Peyer's patch (tissue), 4 donors: ENCODE measurements at regions not wholly inside any gene's neighbourhood (a gene's known extent, or its start where the extent isn't known, plus 50 kb on each side); places are given as distances from the start of the nearest gene placed in this dataset.

Experiments used
- DNase-seq, 3 donors: peaks; one replicate each; pipeline ENCODE4 v3.0.0-alpha.2; 2017 to 2019
- H3K27ac ChIP-seq, 4 donors: fragments of 200-600 bp; sonication (generic); one replicate each; pipeline ENCODE4 v1.5.1; 2016 to 2019
- H3K27me3 ChIP-seq, 2 donors: fragments of 200-600 bp; sonication (generic); one replicate each; pipeline ENCODE4 v1.5.1; 2019
- H3K36me3 ChIP-seq, 3 donors: fragments of 200-600 bp; sonication (generic); one replicate each; pipeline ENCODE4 v1.5.1; 2016 to 2019
- H3K4me1 ChIP-seq, 4 donors: fragments of 200-600 bp; sonication (generic); one replicate each; pipeline ENCODE4 v1.5.1; 2016 to 2019
- H3K4me3 ChIP-seq, 4 donors: fragments of 200-600 bp; sonication (generic); 1 replicate in 3 of 4; 2 replicates in 1 of 4; pipeline ENCODE4 v1.5.1; 2016 to 2019; ENCODE audit warnings: mild to moderate bottlenecking in 1 of 4
- H3K9me3 ChIP-seq, 4 donors: fragments of 200-600 bp; sonication (generic); one replicate each; pipeline ENCODE4 v1.5.1; 2016 to 2019; ENCODE audit warnings: mild to moderate bottlenecking in 1 of 4
- POLR2A ChIP-seq, 2 donors: fragments of 450-650 bp; IDR thresholded peaks; one replicate each; pipeline ENCODE4 v1.5.1; 2017; ENCODE audit warnings: antibody characterized with exemption in 2 of 2, mild to moderate bottlenecking in 2 of 2, moderate library complexity in 2 of 2
- TF ChIP-seq, protein P1 (sequence below), 6 experiments: fragments of 450-650 bp in 4 of 6; fragments of 200-600 bp in 2 of 6; sonication (generic) in 1 of 6; IDR thresholded peaks; one replicate each; pipeline ENCODE4 v1.5.1; 2017 to 2019; ENCODE audit warnings: antibody characterized with exemption in 6 of 6, mild to moderate bottlenecking in 3 of 6, moderate library complexity in 1 of 6

DNA sequence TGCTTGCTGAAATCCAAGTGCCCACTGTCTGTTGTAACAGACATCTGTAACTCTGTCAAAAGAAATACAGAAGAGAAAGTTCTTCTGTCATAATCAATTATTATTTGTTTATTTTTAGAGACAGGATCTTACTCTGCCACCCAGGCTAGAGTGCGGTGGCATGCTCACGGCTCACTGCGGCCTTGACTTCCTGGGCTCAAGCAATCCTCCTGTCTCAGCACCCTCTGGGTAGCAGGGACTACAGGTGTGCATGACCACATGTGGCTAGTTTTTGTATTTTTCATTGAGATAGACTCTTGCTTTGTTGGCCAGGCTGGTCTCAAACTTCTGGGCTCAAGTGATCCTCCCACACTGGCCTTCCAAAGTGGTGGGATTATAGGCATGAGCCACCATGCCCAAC is 177.6 kb upstream of the SETMAR start:
- Histone ChIP-seq H3K27ac (no peak overlapping the region), H3K4me1 (no peaks in the 10 kb centered on the region), H3K4me3 (no peak overlapping the region), H3K27me3 (no peaks in the 10 kb centered on the region), H3K9me3 (no peaks in the 10 kb centered on the region), H3K36me3 (no peaks in the 10 kb centered on the region)
- no peak for TF ChIP-seq POLR2A (IDR thresholded peaks at IDR 0.05)
- TF ChIP-seq, protein P1, sequence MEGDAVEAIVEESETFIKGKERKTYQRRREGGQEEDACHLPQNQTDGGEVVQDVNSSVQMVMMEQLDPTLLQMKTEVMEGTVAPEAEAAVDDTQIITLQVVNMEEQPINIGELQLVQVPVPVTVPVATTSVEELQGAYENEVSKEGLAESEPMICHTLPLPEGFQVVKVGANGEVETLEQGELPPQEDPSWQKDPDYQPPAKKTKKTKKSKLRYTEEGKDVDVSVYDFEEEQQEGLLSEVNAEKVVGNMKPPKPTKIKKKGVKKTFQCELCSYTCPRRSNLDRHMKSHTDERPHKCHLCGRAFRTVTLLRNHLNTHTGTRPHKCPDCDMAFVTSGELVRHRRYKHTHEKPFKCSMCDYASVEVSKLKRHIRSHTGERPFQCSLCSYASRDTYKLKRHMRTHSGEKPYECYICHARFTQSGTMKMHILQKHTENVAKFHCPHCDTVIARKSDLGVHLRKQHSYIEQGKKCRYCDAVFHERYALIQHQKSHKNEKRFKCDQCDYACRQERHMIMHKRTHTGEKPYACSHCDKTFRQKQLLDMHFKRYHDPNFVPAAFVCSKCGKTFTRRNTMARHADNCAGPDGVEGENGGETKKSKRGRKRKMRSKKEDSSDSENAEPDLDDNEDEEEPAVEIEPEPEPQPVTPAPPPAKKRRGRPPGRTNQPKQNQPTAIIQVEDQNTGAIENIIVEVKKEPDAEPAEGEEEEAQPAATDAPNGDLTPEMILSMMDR (IDR thresholded peaks at IDR 0.05): no peak
- no peak for DNase-seq

DNA sequence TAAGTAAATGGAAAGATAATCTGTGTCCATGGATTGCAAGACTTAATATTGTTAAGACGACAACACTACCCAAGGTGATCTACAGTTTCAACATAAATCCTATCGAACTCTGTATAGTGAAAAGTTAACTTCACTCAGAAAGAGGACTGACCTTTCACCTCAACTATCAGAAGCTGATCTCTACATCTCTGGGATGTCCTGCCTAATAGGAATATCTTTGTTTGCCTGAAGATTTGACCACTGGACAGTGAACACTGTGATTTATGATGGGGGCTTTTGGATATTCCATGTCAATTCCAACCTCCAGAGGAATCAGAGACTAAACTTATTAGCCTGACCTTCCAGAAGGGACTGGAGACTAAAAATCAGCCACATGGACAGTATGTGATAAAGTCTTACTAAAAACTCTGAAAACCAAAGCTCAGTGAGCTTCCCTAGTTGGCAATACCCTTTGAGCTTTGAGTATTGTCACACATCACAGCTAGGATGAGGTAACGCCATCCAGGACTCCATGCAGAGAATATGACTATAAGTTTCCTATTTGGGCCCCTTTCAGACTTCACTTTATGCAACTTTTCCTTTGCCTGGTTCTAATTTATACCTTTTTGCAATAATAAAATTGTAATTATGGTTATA is 164.9 kb upstream of the SETMAR start:
- no peak overlapping the region for H3K27ac ChIP-seq
- no peak for TF ChIP-seq POLR2A (IDR thresholded peaks at IDR 0.05)
- TF ChIP-seq, protein P1 (IDR thresholded peaks at IDR 0.05): no peak

DNA sequence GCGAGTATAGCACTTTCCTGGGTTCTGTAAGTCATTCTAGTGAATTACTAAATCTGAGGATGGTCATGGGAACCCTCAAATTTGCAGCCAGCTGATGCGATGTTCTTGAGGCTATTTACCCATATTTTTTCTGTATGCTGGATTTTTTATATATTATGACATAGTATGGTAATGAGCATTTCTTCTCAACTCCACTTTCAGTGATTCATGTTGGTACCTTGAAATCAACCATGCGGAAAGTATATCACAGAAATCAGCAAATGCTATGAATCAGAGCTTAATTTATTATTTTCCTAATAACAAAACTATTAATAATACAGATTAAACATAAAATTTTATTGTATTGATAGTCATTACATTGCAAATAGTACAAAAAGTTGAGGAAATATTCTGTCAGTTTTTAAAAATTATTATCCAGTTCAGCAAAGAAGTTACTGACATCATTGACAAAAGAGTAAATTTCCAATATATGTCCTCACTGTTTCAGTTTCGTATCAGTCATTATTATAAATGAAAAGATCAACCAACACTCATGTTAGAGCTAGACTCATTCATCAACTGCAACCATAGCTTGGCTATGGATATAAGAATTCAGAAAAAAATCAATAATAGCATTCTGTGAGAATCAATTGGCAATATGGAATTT is 164.3 kb upstream of the SETMAR start:
- H3K4me1 ChIP-seq: no peaks in the 10 kb centered on the region
- H3K9me3 ChIP-seq: no peaks in the 10 kb centered on the region
- no peak overlapping the region for H3K4me3 ChIP-seq
- TF ChIP-seq, protein P1 (IDR thresholded peaks at IDR 0.05): no peak
- no peak for TF ChIP-seq POLR2A (IDR thresholded peaks at IDR 0.05)
- H3K36me3 ChIP-seq: no peaks in the 10 kb centered on the region
- no peak overlapping the region for H3K27ac ChIP-seq
- no peak for DNase-seq
- no peaks in the 10 kb centered on the region for H3K27me3 ChIP-seq

More for the DNA sequence above, 164.9 kb upstream of the SETMAR start:
- H3K4me1 ChIP-seq: no peaks in the 10 kb centered on the region
- DNase-seq: no peak
- H3K36me3 ChIP-seq: no peaks in the 10 kb centered on the region
- H3K9me3 ChIP-seq: no peaks in the 10 kb centered on the region
- H3K4me3 ChIP-seq: no peak overlapping the region
- H3K27me3 ChIP-seq: no peaks in the 10 kb centered on the region

DNA sequence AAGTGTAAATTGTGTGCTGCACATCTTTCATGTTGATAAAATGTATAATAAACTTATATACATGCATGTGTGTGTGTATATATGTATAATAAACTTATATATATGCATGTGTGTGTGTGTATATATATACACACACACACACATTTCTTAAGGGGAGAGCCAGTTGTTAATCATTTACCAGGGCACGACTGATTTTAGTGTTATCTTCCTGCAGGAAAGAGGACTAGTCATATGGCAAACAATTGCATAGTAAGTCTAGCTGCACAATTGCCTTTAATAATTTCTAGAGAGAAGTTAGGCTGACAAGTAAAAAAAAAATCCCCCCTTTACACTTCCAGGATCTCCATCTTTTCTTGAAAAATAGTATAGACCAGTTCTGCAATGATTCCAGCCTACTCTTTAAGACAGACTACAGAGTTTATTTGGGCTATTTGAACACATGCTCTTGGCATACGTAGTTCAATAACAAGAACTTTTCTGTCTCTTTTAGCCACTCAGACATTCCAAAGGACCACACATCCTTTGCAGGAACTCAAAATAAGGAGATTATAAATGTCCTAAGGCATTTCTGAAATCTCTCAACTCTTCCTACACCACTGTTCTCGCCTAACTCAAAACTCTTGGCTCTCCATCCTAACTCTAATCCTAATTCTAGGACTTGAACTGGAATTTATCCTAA is 163.6 kb upstream of the SETMAR start:
- no peaks in the 10 kb centered on the region for H3K36me3 ChIP-seq
- no peaks in the 10 kb centered on the region for H3K27me3 ChIP-seq
- DNase-seq: no peak
- no peak overlapping the region for H3K4me3 ChIP-seq
- H3K27ac ChIP-seq: no peak overlapping the region
- TF ChIP-seq, protein P1 (IDR thresholded peaks at IDR 0.05): no peak
- no peak for TF ChIP-seq POLR2A (IDR thresholded peaks at IDR 0.05)
- no peaks in the 10 kb centered on the region for H3K9me3 ChIP-seq
- H3K4me1 ChIP-seq: no peaks in the 10 kb centered on the region

DNA sequence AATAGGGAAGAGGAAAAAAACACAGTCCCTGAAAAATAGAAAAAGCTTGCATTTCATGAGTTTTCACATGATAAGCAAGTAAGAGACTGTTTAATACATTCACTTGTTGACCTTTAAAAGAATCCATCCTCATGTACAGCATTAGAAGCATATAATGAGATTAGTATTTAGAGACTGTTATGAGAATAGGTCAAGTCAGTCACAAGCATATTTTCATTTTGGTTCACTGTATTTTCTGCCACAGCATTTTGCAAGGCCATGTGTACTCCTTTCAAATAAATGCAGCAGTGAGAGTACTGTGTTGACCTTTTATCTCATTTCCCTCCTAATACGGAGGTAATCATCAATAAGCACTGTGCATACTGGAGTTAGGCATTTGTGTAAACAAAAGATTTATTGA is 162.2 kb upstream of the SETMAR start:
- Histone ChIP-seq H3K36me3 (no peaks in the 10 kb centered on the region), H3K4me3 (no peak overlapping the region), H3K27me3 (no peaks in the 10 kb centered on the region), H3K4me1 (no peaks in the 10 kb centered on the region), H3K9me3 (no peaks in the 10 kb centered on the region), H3K27ac (no peak overlapping the region)
- no peak for DNase-seq
- no peak for TF ChIP-seq POLR2A (IDR thresholded peaks at IDR 0.05)
- TF ChIP-seq, protein P1 (IDR thresholded peaks at IDR 0.05): no peak
